OCI-LY3 (cell line): ENCODE measurements at regions not wholly inside any gene's neighbourhood (a gene's known extent, or its start where the extent isn't known, plus 50 kb on each side); places are given as distances from the start of the nearest gene placed in this dataset.

ENCODE experiments used
- EZH2phosphoT487 ChIP-seq: fragments of 200-600 bp; shearing (Covaris generic); IDR thresholded peaks from 2 replicates; pipeline ENCODE4 v1.6.1; 2018; ENCODE audit warnings: antibody characterized with exemption, mixed run types, low read depth
- TF ChIP-seq, protein P1 (sequence below): fragments of 200-600, 300-600 bp; sonication (generic); IDR thresholded peaks from 2 replicates; pipeline ENCODE4 v1.5.1; 2014; ENCODE audit warnings: antibody characterized with exemption, low read length, low read depth

DNA sequence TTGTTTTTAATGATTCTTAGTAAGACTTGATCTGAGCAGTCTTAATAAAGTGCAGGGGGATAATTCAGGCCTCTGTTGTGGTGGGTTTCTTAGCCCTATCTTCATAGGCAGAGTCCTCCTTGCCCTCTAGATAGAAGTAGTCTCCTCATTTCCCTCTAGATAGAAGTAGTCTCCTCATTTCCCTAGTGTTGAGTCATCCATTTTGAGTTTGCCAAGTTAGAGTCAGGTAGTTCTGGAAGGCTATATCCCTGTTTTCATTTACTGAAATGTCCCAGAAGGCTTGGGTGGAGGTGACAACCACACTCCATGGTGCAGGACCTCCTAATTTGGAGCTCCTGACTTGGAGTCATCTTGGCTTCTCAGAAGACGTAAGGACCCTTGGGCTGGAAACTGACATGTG lies 384.6 kb downstream of the MLLT3 start:
- TF ChIP-seq, protein P1, sequence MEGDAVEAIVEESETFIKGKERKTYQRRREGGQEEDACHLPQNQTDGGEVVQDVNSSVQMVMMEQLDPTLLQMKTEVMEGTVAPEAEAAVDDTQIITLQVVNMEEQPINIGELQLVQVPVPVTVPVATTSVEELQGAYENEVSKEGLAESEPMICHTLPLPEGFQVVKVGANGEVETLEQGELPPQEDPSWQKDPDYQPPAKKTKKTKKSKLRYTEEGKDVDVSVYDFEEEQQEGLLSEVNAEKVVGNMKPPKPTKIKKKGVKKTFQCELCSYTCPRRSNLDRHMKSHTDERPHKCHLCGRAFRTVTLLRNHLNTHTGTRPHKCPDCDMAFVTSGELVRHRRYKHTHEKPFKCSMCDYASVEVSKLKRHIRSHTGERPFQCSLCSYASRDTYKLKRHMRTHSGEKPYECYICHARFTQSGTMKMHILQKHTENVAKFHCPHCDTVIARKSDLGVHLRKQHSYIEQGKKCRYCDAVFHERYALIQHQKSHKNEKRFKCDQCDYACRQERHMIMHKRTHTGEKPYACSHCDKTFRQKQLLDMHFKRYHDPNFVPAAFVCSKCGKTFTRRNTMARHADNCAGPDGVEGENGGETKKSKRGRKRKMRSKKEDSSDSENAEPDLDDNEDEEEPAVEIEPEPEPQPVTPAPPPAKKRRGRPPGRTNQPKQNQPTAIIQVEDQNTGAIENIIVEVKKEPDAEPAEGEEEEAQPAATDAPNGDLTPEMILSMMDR, result no peak
- no peak for TF ChIP-seq EZH2phosphoT487
